AG20443 (cell line): ENCODE measurements at regions not wholly inside any gene's neighbourhood (a gene's known extent, or its start where the extent isn't known, plus 50 kb on each side); places are given as distances from the start of the nearest gene placed in this dataset.
"Not testable (repeated sequence)": the region's sequence is repeated elsewhere in the genome, so short reads cannot be mapped to it uniquely, and the experiment has no call there.

Source experiments
- DNase-seq: peaks from one replicate; pipeline ENCODE4 v3.0.0; 2012; ENCODE audit warnings: low spot score, mixed read lengths

GRCh38 chr10:46803082-46803481 lies 108.1 kb upstream of the PTPN20 start:
- DNase-seq, result not testable (repeated sequence)

- DNase-seq, result not testable (repeated sequence)
These were observed 101.0 kb upstream of the PTPN20 start for GRCh38 chr10:46810222-46810621.

GRCh38 chr10:46816126-46816525 lies 95.1 kb upstream of the PTPN20 start:
- DNase-seq, result not testable (repeated sequence)

GRCh38 chr10:46840393-46841050 lies 70.7 kb upstream of the PTPN20 start:
- DNase-seq, result not testable (repeated sequence)

GRCh38 chr10:46841051-46841593 lies 70.1 kb upstream of the PTPN20 start:
- DNase-seq, result not testable (repeated sequence)

- DNase-seq, result not testable (repeated sequence)
These were observed 66.0 kb upstream of the PTPN20 start for GRCh38 chr10:46845194-46845593.

- not testable (repeated sequence) for DNase-seq
These were observed 65.6 kb upstream of the PTPN20 start for GRCh38 chr10:46845640-46846039.

- DNase-seq, result not testable (repeated sequence)
These were observed 50.5 kb upstream of the PTPN20 start for GRCh38 chr10:46860753-46861152.
